ENCODE measurements at regions not wholly inside any gene's neighbourhood (a gene's known extent, or its start where the extent isn't known, plus 50 kb on each side); places are given as distances from the start of the nearest gene placed in this dataset.

GRCh38 chr2:144322379-144322778 lies 197.5 kb downstream of the ZEB2 start:
- Mint-ChIP-seq H3K9me3 (peaks cover 12% of the 10 kb centered on the region), H3K36me3 (ENCODE audit: low read depth) (peaks cover 19% of the 10 kb centered on the region)
- TF ChIP-seq CTCF (conservative IDR thresholded peaks at IDR 0.05), result no peak

GRCh38 chr2:144320491-144320890 lies 199.4 kb downstream of the ZEB2 start:
- H3K4me1 Mint-ChIP-seq, result peaks cover 8% of the 10 kb centered on the region
- H3K4me3 Mint-ChIP-seq, result no peak overlapping the region
- no peak for TF ChIP-seq CTCF (conservative IDR thresholded peaks at IDR 0.05)
- peaks cover 9% of the 10 kb centered on the region for H3K9me3 Mint-ChIP-seq
- H3K27ac Mint-ChIP-seq (ENCODE audit: unreplicated experiment), result no peak overlapping the region
- H3K27me3 Mint-ChIP-seq (ENCODE audit: low read depth), result no peaks in the 10 kb centered on the region
- DNase-seq (ENCODE audit: low read depth, low spot score), result no peak
- peaks cover 18% of the 10 kb centered on the region for H3K36me3 Mint-ChIP-seq (ENCODE audit: low read depth)

More at GRCh38 chr2:144322379-144322778, 197.5 kb downstream of the ZEB2 start:
- H3K4me3 Mint-ChIP-seq, result no peak overlapping the region
- no peak overlapping the region for H3K27ac Mint-ChIP-seq (ENCODE audit: unreplicated experiment)
- H3K27me3 Mint-ChIP-seq (ENCODE audit: low read depth), result no peaks in the 10 kb centered on the region
- no peak for DNase-seq (ENCODE audit: low read depth, low spot score)
- H3K4me1 Mint-ChIP-seq, result peaks cover 20% of the 10 kb centered on the region

GRCh38 chr2:144317071-144317738 lies 202.7 kb downstream of the ZEB2 start:
- no peak for TF ChIP-seq CTCF (conservative IDR thresholded peaks at IDR 0.05)
- Mint-ChIP-seq H3K9me3 (peaks cover 16% of the 10 kb centered on the region), H3K27ac (ENCODE audit: unreplicated experiment) (no peak overlapping the region), H3K4me1 (no peaks in the 10 kb centered on the region), H3K27me3 (ENCODE audit: low read depth) (no peaks in the 10 kb centered on the region), H3K4me3 (no peak overlapping the region), H3K36me3 (ENCODE audit: low read depth) (peaks cover 24% of the 10 kb centered on the region)
- no peak for DNase-seq (ENCODE audit: low read depth, low spot score)

GRCh38 chr2:144310889-144311608 lies 208.9 kb downstream of the ZEB2 start:
- H3K9me3 Mint-ChIP-seq, result peaks cover 21% of the 10 kb centered on the region
- DNase-seq (ENCODE audit: low read depth, low spot score), result no peak
- no peaks in the 10 kb centered on the region for H3K27me3 Mint-ChIP-seq (ENCODE audit: low read depth)
- no peak overlapping the region for H3K27ac Mint-ChIP-seq (ENCODE audit: unreplicated experiment)
- H3K4me3 Mint-ChIP-seq, result no peak overlapping the region
- no peak for TF ChIP-seq CTCF (conservative IDR thresholded peaks at IDR 0.05)
- H3K4me1 Mint-ChIP-seq, result peaks cover 8% of the 10 kb centered on the region
- peaks cover 21% of the 10 kb centered on the region for H3K36me3 Mint-ChIP-seq (ENCODE audit: low read depth)

GRCh38 chr2:144310484-144310883 lies 209.4 kb downstream of the ZEB2 start:
- H3K27me3 Mint-ChIP-seq (ENCODE audit: low read depth), result no peaks in the 10 kb centered on the region
- no peak overlapping the region for H3K4me3 Mint-ChIP-seq
- H3K9me3 Mint-ChIP-seq, result peaks cover 23% of the 10 kb centered on the region
- H3K4me1 Mint-ChIP-seq, result peaks cover 8% of the 10 kb centered on the region
- TF ChIP-seq CTCF (conservative IDR thresholded peaks at IDR 0.05), result no peak
- peaks cover 20% of the 10 kb centered on the region for H3K36me3 Mint-ChIP-seq (ENCODE audit: low read depth)
- H3K27ac Mint-ChIP-seq (ENCODE audit: unreplicated experiment), result no peak overlapping the region
- DNase-seq (ENCODE audit: low read depth, low spot score), result no peak

Data from neural crest cell (in vitro differentiated cells).